HG03108 (cell line): ENCODE measurements at regions not wholly inside any gene's neighbourhood (a gene's known extent, or its start where the extent isn't known, plus 50 kb on each side); places are given as distances from the start of the nearest gene placed in this dataset.
"Not testable (repeated sequence)": the region's sequence is repeated elsewhere in the genome, so short reads cannot be mapped to it uniquely, and the experiment has no call there.

Experiments used
- ATAC-seq: cut with Tn5 transposase; IDR thresholded peaks from one replicate; pipeline ENCODE4 v1.9.1; 2021; ENCODE audit warnings: moderate library complexity; ENCODE audit not compliant: unreplicated experiment

DNA sequence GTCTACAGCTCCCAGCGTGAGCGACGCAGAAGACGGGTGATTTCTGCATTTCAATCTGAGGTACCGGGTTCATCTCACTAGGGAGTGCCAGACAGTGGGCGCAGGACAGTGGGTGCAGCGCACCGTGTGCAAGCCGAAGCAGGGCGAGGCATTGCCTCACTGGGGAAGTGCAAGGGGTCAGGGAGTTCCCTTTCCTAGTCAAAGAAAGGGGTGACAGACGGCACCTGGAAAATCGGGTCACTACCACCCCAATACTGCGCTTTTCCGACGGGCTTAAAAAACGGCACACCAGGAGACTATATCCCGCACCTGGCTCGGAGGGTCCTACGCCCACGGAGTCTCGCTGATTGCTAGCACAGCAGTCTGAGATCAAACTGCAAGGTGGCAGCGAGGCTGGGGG is 95.6 kb downstream of the GPX5 start:
- not testable (repeated sequence) for ATAC-seq

DNA sequence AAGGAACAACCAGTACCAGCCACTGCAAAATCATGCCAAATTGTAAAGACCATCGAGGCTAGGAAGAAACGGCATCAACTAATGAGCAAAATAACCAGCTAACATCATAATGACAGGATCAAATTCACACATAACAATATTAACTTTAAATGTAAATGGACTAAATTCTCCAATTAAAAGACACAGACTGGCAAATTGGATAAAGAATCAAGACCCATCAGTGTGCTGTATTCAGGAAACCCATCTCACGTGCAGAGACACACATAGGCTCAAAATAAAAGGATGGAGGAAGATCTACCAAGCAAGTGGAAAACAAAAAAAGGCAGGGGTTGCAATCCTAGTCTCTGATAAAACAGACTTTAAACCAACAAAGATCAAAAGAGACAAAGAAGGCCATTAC is 97.6 kb downstream of the GPX5 start:
- not testable (repeated sequence) for ATAC-seq

DNA sequence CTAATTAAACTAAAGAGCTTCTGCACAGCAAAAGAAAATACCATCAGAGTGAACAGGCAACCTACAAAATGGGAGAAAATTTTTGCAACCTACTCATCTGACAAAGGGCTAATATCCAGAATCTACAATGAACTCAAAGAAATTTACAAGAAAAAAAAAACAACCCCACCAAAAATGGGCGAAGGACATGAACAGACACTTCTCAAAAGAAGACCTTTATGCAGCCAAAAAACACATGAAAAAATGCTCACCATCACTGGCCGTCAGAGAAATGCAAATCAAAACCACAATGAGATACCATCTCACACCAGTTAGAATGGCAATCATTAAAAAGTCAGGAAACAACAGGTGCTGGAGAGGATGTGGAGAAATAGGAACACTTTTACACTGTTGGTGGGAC is 100.7 kb downstream of the GPX5 start:
- ATAC-seq: not testable (repeated sequence)

DNA sequence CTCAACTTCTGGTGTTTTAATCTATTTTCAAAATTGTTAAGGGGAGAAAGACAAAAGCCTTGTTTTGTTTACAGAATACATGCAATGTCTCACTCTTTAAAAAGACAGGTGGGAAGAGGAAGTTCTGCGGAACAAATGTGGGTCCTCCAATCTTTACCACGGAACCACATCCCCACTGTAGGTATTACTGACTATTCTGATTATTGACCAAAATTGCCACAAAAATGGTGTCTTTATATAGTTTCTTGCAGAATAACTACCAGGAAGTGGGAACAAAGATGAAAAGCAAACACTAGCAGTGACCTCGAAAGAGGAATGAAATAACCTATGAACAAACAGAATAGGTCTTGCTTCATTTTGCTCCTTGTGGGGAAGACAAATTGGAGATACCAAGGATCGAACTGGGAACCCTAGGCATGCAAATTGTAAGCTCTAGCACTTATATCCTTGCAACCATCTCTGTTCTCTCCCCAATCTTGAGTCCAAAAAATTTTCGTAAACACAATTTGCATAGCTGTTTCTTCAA is 106.7 kb downstream of the GPX5 start:
- ATAC-seq: no peak

DNA sequence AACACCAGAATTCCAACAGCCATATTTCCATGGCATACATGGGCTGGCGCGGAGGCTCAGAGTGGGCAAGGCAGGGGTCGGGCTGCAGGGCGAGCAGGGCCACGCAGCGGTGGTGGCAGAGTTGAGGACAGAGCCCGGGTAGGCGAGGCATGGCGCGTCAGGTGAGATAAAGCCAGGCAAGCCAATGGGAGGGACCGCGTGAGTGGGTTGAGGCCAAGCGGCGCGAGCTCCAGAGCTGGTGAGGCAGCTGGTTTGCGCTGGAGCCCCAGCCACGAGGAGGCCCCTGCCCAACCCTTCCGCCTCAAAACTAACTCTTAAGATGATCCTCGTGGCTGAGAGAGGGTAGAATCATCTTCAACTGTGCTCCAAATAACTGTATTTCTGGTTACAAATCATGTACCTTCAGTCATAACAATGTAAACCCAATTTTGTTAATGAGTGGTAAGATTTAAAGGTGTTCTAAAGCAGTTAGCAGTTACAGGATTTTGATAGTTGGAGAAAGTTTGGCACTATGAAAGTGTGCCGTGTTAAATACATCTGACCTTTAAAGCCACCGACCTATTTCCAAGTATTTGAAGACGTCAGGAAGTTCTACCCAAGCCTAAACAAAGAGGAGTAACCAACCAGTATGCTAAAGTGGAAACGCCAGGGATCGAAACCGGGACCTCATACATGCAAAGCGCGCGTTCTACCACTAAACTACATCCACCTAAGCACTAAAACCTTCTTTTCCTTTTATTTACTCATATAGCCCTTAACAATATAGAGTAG is 107.9 kb downstream of the GPX5 start:
- no peak for ATAC-seq

DNA sequence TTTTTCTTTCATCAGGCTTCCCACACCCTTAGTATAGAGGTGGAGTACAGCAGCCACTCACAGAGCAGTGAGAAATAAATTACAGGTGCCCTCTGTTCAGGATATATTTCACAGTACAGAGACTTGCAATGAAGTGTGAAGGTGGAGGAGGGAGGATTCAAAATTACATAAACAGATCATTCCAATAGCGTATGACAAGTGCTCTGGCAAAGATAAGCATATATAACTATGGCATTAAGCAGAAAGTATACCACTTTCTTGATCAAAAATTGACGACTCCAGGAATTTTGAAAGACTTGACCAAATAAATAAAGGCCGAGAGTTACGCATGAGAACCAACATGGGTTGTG is 108.7 kb downstream of the GPX5 start:
- no peak for ATAC-seq

DNA sequence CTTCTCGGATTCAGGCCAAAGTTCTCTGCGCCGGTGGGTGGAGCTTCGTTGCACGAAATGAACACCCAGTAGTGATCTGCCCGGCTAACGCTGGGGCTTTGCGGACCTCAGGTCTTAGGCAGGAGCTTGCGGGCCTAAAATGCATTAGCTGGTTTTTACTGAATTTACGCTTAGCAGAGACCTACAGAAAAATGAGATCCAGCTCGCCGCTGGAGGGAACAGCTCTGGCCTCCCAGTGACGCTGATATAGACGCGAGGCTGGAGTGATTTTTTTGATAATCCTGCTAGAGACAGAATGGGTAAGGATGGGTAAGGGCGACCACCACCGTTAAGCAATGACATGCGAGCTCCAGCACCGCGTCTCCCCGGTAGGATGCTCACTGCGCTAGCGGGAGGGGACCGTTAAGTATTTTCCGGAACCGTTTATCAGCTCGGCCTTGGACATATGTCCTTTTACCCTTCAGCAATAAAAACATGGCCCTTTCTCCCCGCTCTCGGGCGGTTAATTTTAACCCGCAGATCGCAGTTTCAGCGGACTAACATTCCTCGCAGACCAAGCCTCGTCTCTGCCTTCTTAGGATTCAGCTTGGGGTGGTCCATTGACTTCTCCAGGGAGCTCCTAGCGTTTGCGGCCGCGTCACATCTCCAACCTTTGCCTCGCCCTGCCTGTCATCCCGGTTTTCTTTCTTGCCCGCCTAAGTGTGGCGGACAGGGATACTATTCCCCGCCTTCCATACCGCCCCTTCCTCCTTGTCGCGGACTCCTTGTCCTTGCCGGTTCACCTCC is 109.3 kb downstream of the GPX5 start:
- ATAC-seq: no peak

DNA sequence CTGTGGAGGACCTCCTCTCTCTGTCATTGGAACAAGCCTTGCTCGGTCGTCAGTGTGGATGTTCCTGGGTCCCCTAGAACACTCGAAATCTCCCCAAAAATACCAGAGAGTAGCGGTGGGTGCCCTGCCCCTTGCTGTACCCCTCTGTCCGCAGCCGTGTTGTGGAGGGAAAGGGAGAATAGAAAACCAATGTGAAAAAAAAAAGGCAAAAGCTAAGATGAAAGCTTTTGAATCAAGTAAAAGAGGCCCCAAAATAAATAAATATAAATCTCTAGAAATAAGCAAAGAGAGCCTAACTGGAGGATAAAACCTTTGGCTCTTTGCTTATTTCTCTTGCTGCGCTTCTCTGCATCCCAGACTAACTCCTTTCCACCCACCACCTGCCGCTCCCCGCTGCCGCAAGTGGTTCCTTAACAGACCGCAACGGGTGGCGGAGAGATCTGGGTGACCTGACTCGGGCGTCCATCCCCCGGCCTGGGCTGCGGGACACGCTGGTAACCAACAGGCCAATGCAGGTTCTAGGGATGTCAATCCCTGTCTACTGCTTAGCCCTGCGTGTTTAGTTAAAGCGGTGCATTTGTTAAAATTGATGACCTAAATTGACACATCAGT is 110.0 kb downstream of the GPX5 start:
- ATAC-seq: no peak

DNA sequence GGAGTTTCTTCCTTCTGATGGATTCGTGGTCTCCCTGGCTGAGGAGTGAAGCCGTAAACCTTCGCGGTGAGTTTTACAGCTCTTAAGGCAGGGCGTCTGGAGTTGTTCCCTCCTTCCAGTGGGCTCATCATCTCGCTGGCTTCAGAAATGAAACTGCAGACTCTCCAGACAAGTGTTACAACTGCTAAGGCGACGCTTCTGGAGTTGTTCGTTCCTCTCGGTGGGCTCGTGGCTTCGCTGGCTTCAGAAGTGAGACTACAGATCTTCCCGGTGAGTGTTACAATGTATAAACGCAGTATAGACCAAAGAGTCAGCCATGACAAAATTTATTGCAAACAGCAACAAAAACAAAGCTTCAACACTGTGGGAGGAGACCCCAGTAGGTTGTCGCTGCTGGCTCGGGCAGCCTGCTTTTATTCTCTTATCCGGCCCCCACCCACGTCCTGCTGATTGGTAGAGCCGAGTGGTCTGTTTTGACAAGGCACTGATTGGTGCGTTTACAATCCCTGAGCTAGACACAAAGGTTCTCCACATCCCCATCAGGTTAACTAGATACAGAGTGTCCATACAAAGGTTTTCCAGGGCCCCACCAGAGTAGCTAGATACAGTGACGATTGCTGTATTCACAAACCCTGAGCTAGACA is 113.2 kb downstream of the GPX5 start:
- no peak for ATAC-seq

DNA sequence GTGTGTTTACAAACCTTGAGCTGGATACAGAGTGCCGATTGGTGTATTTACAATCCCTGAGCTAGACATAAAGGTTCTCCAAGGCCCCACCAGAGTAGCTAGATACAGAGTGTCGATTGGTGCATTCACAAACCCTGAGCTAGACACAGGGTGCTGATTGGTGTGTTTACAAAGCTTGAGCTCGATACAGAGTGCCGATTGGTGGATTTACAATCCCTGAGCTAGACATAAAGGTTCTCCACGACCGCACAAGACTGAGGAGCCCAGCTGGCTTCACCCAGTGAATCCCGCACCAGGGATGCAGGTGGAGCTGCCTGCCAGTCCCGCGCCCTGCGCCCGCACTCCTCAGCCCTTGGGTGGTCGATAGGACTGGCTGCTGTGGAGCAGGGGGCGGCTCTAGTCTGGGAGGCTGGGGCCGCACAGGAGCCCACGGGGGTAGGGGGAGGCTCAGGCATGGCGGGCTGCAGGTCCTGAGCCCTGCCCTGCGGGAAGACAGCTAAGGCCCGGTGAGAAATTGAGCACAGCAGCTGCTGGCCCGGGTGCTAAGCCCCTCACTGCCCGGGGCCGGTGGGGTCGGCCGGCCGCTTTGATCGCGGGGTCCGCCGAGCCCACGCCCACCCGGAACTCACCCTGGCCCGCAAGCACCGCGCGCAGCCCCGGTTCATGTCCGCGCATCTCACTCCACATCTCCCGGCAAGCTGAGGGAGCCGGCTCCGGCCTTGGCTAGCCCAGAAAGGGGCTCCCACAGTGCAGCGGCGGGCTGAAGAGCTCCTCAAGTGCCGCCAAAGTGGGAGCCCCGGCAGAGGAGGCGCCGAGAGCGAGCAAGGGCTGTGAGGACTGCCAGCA is 114.0 kb downstream of the GPX5 start:
- not testable (repeated sequence) for ATAC-seq

DNA sequence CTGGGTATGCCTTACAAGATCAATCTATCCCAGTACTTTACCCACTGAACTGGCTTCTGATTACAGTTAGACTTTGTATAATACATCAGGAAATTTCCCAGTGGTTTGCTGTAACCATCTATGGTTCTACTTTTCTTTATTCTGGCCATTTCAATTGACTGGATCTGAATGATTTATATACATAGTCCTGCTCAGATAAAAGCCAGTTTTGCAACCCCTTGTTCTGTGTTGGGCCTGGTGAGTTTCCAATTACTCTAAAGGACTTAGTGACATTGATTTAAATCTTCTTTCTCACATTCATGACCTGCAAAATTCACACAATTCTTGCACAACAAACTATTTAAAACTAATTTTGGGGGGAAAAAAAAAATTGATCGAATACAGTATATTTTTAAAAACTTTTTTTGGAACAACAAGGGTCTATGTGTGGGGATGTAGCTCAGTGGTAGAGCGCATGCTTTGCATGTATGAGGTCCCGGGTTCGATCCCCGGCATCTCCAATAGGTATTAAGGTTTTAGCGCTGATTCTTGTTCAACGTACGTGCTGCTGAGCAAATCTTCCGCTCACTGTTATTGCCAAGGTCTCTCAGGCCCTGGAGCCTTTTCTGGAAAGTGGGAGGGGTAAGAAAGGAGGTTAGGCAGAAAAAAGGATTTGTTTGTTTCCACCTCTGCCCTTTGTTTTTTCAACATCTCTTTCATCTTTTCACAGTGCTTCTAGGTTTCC is 117.5 kb downstream of the GPX5 start:
- no peak for ATAC-seq

DNA sequence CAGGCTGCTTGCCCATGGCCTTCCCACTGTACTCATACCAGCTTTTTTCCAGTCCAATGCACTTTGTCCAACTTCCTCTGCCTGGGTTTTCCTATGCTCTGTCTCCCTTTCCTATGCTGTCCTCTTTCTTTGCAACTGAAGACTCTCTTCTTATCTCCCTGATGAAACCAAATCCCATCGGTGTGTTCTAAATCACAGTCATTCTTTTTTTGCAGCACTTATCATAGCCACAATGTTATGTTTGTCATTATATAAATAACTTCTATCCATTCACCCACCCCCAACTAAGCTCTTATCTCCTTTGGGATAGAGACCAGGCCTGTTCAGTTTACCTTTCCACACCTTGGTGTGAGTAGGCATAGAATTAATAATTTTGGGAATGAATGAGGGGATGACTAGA is 121.0 kb downstream of the GPX5 start:
- ATAC-seq: no peak

DNA sequence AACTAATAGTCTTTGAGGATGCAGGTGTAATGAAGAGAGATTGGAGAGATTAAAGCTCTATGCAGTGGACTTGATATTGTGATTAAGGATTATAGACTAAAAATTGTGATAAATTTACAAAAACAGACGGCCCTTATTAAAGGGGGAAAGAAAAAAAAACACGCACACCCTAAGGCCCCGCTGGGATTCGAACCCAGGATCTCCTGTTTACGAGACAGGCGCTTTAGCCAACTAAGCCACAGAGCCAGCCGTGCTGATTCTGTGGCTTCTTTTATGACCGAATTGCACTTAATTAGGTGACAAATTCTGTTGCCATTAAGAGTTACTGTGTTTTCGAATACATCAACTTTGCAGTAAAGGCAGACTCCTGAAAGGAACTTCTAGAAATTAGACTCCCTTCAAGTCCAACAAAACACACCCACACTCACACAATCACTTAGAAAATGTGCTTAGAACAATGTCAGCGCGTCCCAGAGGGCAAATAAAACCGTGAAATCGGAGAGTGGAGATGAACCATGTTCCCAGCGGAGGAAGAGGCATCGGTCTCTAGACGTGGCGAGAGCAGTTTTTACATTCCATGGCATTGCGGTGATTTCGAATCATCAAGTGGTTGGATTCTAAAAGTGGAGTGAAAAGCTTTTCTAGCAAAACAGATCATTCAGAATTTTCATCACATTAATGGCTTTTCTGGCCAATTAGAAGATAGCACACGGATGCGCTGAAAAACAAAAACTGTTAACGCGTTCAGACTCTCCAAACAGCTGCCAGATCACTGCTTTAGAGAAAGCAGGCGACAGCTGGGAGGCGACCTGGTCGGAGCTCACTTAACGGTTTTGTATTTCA is 122.6 kb downstream of the GPX5 start:
- ATAC-seq: no peak

DNA sequence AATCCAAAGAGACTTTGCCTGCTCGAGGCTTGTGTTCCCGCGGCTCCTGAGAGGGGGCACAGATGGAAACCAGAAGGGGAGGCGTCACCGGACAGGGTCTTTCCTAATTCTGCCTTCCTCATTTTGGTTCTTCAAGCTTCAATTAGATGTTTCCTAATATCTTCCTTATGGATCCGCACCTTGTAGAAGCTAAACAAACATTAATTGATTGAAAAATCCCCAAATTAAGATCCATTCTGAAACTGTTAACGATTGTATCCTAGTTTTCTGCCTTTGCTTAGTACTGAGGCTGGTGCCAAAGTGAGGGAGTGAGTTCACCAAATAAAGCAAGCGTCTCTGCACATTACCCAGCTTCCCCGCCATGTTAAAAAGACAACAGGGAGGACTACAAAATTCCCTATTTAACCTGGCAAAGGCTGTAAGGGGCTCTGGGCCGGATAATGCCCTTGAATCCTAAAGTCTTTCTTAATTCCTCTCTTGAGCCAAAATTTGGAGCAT is 123.2 kb downstream of the GPX5 start:
- ATAC-seq: no peak

DNA sequence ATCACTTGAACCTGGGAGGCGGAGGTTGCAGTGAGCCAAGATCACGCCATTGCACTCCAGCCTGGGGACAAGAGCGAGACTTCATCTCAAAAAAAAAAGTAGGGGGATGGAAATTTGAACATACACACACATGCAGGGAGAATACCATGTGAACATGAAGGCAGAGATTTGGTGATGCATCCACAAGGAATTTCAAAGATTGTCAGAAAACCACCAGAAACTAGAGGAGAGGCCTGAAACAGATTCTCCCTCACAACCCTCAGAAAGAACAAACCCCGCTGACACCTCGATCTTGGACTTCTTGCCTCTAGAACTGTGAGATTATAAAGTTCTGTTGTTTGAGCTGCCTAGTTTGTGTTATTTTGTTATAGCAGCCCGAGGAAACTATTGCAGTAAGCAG is 125.5 kb downstream of the GPX5 start:
- ATAC-seq: no peak

DNA sequence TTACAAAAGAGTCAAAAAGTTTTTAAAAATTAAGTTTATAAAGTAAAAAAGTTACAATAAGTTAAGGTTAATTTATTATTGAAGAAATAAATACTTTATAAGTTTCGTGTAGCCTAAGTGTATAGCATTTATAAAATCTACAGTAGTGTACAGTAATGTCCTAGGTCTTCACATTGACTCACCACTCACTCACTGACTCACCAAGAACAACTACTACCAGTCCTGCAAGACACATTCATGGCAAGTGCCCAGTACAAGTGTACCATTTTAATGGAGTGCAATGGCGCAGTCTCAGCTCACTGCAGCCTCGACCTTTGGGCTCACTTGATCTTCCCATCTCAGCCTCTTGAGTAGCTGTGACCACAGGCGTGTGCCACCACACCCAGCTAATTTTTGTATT is 128.2 kb downstream of the GPX5 start:
- no peak for ATAC-seq

DNA sequence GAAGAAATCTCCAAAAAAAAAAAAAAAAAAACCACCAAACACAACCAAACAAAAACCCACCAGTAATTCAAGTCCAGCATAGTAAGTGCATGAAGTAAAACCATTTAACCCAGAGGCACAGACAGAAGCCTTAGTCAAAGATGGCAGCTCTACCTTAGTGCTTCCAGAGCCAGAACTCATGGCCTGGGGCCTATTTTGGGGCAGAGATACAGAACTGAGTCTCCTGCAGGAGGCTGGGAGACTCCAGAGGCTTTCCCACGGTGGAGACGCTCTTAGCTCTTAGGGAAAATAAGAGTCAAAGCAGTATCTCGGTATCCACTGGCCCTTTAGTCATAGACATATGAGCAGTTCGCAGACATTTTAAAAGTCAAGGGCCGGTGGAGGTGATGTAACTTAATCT is 129.5 kb downstream of the GPX5 start:
- ATAC-seq: no peak

DNA sequence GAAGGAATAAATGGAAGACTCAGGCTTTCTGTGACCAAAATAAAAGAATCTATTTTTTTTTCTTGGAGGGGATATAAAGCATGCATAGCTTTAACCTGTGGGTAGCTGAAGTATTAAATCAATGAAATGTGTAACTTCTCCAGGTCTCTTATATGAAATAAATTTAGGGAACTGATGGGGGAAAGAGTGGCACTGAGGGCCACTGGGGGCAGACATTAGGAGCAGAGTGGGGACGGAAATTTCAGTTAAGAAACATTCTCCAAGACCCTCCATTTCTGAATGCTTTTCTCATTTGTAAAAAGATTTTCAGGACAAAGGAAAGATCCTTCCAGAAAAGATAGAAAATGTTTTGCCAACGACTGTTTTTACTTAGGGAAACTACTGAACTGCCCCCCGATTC is 131.0 kb downstream of the GPX5 start:
- no peak for ATAC-seq

DNA sequence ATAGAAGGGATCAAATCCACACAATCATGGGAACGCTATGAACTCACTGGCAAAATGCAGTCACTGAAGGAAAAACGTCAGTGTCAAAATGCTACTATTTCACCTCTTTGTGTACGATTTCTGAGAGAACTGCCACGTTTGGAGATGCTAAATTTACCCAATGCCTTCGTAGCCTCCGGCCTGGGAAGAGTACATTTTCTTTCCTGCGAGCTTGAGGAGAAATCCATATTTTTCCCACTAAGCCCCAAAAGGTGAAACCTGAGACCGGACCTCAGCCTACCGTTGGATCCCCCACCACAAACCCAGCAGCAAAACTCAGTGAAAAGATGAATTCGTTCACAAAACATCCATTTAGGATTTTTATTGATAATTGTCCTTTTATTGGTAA is 131.7 kb downstream of the GPX5 start:
- ATAC-seq: no peak
